ENCODE measurements at regions not wholly inside any gene's neighbourhood (a gene's known extent, or its start where the extent isn't known, plus 50 kb on each side); places are given as distances from the start of the nearest gene placed in this dataset.

DNA sequence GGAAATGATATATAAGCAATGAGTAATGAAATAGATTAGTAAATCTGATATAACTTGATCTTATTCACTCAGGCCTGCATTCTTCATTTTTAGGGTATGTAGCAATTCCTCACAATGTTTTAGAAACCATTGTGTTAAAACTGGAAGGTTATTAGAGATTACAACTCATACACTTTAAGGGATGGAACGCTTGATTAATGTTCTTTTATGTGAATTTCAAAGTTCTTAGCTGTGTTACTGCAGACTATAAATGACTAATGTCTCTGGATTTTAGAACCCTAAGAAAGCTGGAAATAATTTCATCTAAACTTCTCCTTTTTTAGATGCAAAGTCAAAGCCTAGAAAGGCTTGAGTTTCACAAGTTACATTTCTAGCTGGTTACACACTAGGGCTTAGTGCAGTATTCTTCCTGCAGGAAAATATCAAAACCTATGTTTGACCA lies 148.2 kb upstream of the CLEC14A start:
- TF ChIP-seq ELF4 (IDR thresholded peaks at IDR 0.05) = no peak
- no peak for TF ChIP-seq BHLHE40 (IDR thresholded peaks at IDR 0.05; ENCODE audit: borderline replicate concordance)
- no peak for TF ChIP-seq SP1 (IDR thresholded peaks at IDR 0.05)
- TF ChIP-seq FOXK2 (IDR thresholded peaks at IDR 0.05) = no peak
